ENCODE measurements at regions not wholly inside any gene's neighbourhood (a gene's known extent, or its start where the extent isn't known, plus 50 kb on each side); places are given as distances from the start of the nearest gene placed in this dataset.

DNA sequence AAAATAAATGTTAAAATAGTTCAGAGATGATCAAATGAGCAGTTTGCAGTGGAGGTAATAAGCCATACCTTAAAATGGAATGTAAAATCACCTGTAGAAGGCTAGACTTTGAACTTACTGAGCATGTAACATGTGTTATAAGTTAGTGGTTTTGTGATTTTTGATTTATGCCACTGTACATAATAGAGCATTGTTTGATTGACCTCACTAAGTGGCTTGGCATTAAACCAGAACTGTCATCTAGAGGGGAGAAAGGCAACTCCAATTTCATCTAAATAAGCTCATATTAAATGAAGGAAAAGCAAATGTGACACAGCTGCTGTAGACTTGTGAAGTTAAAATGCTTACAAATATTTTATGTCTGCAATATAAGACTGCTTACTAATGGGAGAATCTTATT lies 387.9 kb downstream of the ZIC1 start:
- H3K9me3 Mint-ChIP-seq, result no peaks in the 10 kb centered on the region
- no peaks in the 10 kb centered on the region for H3K4me1 Mint-ChIP-seq (ENCODE audit: low read depth)
- no peaks in the 10 kb centered on the region for H3K36me3 Mint-ChIP-seq (ENCODE audit: low read depth)
- no peak overlapping the region for H3K4me3 Mint-ChIP-seq (ENCODE audit: low read depth)
- H3K27ac Mint-ChIP-seq, result no peak overlapping the region
- H3K27me3 Mint-ChIP-seq (ENCODE audit: low read depth), result no peaks in the 10 kb centered on the region
- no peak for DNase-seq (ENCODE audit: low spot score)
- intact Hi-C loops (cut with micrococcal nuclease), result no loop called here

- Mint-ChIP-seq H3K36me3 (ENCODE audit: low read depth) (no peaks in the 10 kb centered on the region), H3K9me3 (no peaks in the 10 kb centered on the region), H3K4me3 (ENCODE audit: low read depth) (no peak overlapping the region), H3K27me3 (ENCODE audit: low read depth) (no peaks in the 10 kb centered on the region), H3K4me1 (ENCODE audit: low read depth) (no peaks in the 10 kb centered on the region), H3K27ac (no peak overlapping the region)
- intact Hi-C loops (cut with micrococcal nuclease), result no loop called here
- no peak for DNase-seq (ENCODE audit: low spot score)
These were observed 390.4 kb downstream of the ZIC1 start for GRCh38 chr3:147799601-147800000.

DNA sequence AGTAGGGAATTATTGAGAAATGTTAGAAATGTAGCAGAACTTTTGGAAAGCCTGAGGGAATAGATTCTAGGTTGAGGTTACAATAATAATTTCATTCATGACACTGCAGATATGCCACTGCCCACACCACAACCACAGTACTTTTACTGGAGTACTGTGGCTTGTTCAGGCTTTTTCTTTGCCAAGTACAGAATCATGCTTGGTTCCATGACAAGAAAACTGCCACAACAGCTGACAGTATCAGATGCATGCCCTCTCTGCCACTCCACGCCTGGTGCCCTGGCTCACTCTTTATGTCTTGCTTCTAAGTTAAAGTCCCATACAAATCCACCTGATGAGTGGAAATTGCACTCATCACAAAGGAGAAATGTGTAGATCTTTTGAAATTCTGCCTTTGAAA lies 398.6 kb downstream of the ZIC1 start:
- Mint-ChIP-seq H3K27me3 (ENCODE audit: low read depth) (no peaks in the 10 kb centered on the region), H3K27ac (no peak overlapping the region), H3K4me3 (ENCODE audit: low read depth) (no peak overlapping the region), H3K4me1 (ENCODE audit: low read depth) (no peaks in the 10 kb centered on the region), H3K9me3 (peaks cover 3% of the 10 kb centered on the region), H3K36me3 (ENCODE audit: low read depth) (no peaks in the 10 kb centered on the region)
- intact Hi-C loops (cut with micrococcal nuclease), result no loop called here
- no peak for DNase-seq (ENCODE audit: low spot score)

- DNase-seq (ENCODE audit: low spot score), result no peak
- H3K4me1 Mint-ChIP-seq (ENCODE audit: low read depth), result no peaks in the 10 kb centered on the region
- no peak overlapping the region for H3K4me3 Mint-ChIP-seq (ENCODE audit: low read depth)
- H3K36me3 Mint-ChIP-seq (ENCODE audit: low read depth), result no peaks in the 10 kb centered on the region
- intact Hi-C loops (cut with micrococcal nuclease), result no loop called here
- no peak overlapping the region for H3K27ac Mint-ChIP-seq
- H3K27me3 Mint-ChIP-seq (ENCODE audit: low read depth), result no peaks in the 10 kb centered on the region
- H3K9me3 Mint-ChIP-seq, result peaks cover 3% of the 10 kb centered on the region
These were observed 400.0 kb downstream of the ZIC1 start for GRCh38 chr3:147809206-147809605.

- H3K27ac Mint-ChIP-seq, result no peak overlapping the region
- peaks cover 10% of the 10 kb centered on the region for H3K9me3 Mint-ChIP-seq
- DNase-seq (ENCODE audit: low spot score), result no peak
- H3K36me3 Mint-ChIP-seq (ENCODE audit: low read depth), result no peaks in the 10 kb centered on the region
- H3K27me3 Mint-ChIP-seq (ENCODE audit: low read depth), result no peaks in the 10 kb centered on the region
- intact Hi-C loops (cut with micrococcal nuclease), result no loop called here
- H3K4me3 Mint-ChIP-seq (ENCODE audit: low read depth), result no peak overlapping the region
- H3K4me1 Mint-ChIP-seq (ENCODE audit: low read depth), result no peaks in the 10 kb centered on the region
These were observed 403.2 kb downstream of the ZIC1 start for GRCh38 chr3:147812186-147812911.

DNA sequence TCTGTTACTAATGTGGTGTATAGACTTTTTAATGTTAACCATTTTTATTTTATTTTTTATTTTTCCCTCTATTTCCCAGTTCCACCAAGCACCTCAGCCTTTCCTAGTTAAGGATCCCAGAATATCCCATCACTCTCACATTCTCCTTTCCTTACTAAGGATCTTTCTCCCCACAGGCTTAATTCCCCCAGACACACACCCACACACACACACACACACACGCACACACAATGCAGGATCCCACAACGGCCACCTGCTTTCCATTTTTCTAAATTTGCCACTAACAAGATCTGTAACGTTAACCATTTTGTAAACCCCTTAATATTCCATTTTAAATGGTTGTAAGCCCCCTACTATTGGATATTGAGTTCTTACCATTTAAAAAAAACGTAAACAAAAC lies 404.1 kb downstream of the ZIC1 start:
- Mint-ChIP-seq H3K4me1 (ENCODE audit: low read depth) (no peaks in the 10 kb centered on the region), H3K27ac (no peak overlapping the region), H3K36me3 (ENCODE audit: low read depth) (no peaks in the 10 kb centered on the region), H3K4me3 (ENCODE audit: low read depth) (no peak overlapping the region), H3K27me3 (ENCODE audit: low read depth) (no peaks in the 10 kb centered on the region), H3K9me3 (peaks cover 10% of the 10 kb centered on the region)
- no peak for DNase-seq (ENCODE audit: low spot score)
- intact Hi-C loops (cut with micrococcal nuclease), result no loop called here

DNA sequence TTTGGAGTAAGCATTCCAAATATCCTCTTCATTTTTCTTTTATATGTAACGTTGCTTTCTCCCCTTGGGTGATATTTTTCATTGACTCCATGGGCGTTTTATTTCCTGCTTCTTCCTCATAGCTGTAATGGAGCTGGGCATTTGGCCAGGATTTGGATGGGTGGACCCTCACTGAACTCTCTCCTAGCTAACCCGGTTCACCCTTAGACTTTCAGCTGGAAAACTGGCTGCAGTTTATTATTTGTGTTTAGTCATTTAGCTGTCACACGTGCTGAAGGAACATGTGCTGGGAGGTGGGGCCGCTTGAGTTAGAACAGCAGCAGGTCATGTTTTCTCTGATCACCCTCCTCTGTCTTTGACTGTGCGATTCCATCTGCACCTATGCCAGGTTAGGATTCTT lies 407.6 kb downstream of the ZIC1 start:
- H3K27ac Mint-ChIP-seq, result no peak overlapping the region
- H3K4me3 Mint-ChIP-seq (ENCODE audit: low read depth), result no peak overlapping the region
- H3K27me3 Mint-ChIP-seq (ENCODE audit: low read depth), result no peaks in the 10 kb centered on the region
- H3K9me3 Mint-ChIP-seq, result peaks cover 6% of the 10 kb centered on the region
- intact Hi-C loops (cut with micrococcal nuclease), result no loop called here
- H3K4me1 Mint-ChIP-seq (ENCODE audit: low read depth), result no peaks in the 10 kb centered on the region
- no peak for DNase-seq (ENCODE audit: low spot score)
- no peaks in the 10 kb centered on the region for H3K36me3 Mint-ChIP-seq (ENCODE audit: low read depth)

GRCh38 chr3:147832611-147833010 lies 423.4 kb downstream of the ZIC1 start:
- peaks cover 4% of the 10 kb centered on the region for H3K9me3 Mint-ChIP-seq
- intact Hi-C loops (cut with micrococcal nuclease), result no loop called here
- H3K4me1 Mint-ChIP-seq (ENCODE audit: low read depth), result no peaks in the 10 kb centered on the region
- no peaks in the 10 kb centered on the region for H3K27me3 Mint-ChIP-seq (ENCODE audit: low read depth)
- no peak for DNase-seq (ENCODE audit: low spot score)
- no peak overlapping the region for H3K27ac Mint-ChIP-seq
- no peak overlapping the region for H3K4me3 Mint-ChIP-seq (ENCODE audit: low read depth)
- H3K36me3 Mint-ChIP-seq (ENCODE audit: low read depth), result no peaks in the 10 kb centered on the region

DNA sequence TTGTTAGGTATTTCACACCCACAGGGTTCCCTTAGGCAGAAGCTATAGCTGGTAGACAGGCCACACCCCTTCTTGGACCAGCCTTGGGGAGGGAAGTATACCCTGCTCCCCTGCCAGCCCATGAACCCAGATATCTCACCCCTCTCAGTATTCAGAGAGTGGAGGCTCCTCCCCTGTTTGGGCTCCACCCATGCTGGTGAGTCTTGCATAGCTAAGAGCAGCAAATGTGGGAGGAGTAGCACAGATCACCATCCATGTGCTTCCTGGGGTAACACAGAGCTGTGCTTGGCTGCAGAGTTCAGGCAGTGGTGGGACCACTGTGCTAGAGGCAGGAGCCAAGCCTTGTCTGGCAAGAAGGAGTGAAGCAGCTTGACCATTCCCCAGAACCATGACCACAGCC lies 427.2 kb downstream of the ZIC1 start:
- no peak overlapping the region for H3K4me3 Mint-ChIP-seq (ENCODE audit: low read depth)
- H3K36me3 Mint-ChIP-seq (ENCODE audit: low read depth), result no peaks in the 10 kb centered on the region
- intact Hi-C loops (cut with micrococcal nuclease), result no loop called here
- H3K27ac Mint-ChIP-seq, result no peak overlapping the region
- H3K9me3 Mint-ChIP-seq, result no peaks in the 10 kb centered on the region
- no peak for DNase-seq (ENCODE audit: low spot score)
- no peaks in the 10 kb centered on the region for H3K4me1 Mint-ChIP-seq (ENCODE audit: low read depth)
- no peaks in the 10 kb centered on the region for H3K27me3 Mint-ChIP-seq (ENCODE audit: low read depth)

GRCh38 chr3:147838652-147839051 lies 429.5 kb downstream of the ZIC1 start:
- no peaks in the 10 kb centered on the region for H3K9me3 Mint-ChIP-seq
- H3K27ac Mint-ChIP-seq, result no peak overlapping the region
- H3K4me1 Mint-ChIP-seq (ENCODE audit: low read depth), result no peaks in the 10 kb centered on the region
- DNase-seq (ENCODE audit: low spot score), result no peak
- H3K27me3 Mint-ChIP-seq (ENCODE audit: low read depth), result no peaks in the 10 kb centered on the region
- intact Hi-C loops (cut with micrococcal nuclease), result no loop called here
- no peaks in the 10 kb centered on the region for H3K36me3 Mint-ChIP-seq (ENCODE audit: low read depth)
- no peak overlapping the region for H3K4me3 Mint-ChIP-seq (ENCODE audit: low read depth)

- DNase-seq (ENCODE audit: low spot score), result no peak
- intact Hi-C loops (cut with micrococcal nuclease), result no loop called here
- Mint-ChIP-seq H3K9me3 (no peaks in the 10 kb centered on the region), H3K27me3 (ENCODE audit: low read depth) (no peaks in the 10 kb centered on the region), H3K36me3 (ENCODE audit: low read depth) (no peaks in the 10 kb centered on the region), H3K4me3 (ENCODE audit: low read depth) (no peak overlapping the region), H3K27ac (no peak overlapping the region), H3K4me1 (ENCODE audit: low read depth) (no peaks in the 10 kb centered on the region)
These were observed 434.2 kb downstream of the ZIC1 start for GRCh38 chr3:147843331-147843730.

DNA sequence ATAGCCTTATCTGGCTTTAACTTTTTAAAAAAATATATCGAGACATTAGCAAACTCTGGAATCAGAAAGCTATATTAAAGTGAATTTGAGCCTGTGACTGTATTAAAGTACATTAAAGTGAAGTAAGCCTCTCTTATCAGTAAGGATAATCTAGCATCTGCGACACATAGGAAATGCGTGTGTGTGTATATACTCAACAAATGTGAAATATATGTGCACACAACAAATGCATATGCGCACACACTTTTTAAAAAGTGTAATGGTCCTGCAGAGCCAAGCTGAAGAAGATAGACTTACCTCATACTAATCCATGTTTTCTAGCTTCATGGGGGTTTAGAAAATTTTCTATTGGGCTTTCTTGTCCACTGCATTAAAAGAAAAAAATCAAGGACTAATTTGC lies 437.1 kb downstream of the ZIC1 start:
- intact Hi-C loops (cut with micrococcal nuclease), result no loop called here
- Mint-ChIP-seq H3K27me3 (ENCODE audit: low read depth) (no peaks in the 10 kb centered on the region), H3K9me3 (no peaks in the 10 kb centered on the region), H3K27ac (no peak overlapping the region), H3K36me3 (ENCODE audit: low read depth) (no peaks in the 10 kb centered on the region), H3K4me1 (ENCODE audit: low read depth) (no peaks in the 10 kb centered on the region), H3K4me3 (ENCODE audit: low read depth) (no peak overlapping the region)
- DNase-seq (ENCODE audit: low spot score), result no peak

- intact Hi-C loops (cut with micrococcal nuclease), result no loop called here
- no peak overlapping the region for H3K27ac Mint-ChIP-seq
- H3K4me3 Mint-ChIP-seq (ENCODE audit: low read depth), result no peak overlapping the region
These were observed 437.8 kb downstream of the ZIC1 start for GRCh38 chr3:147846854-147847478.

More at GRCh38 chr3:147846854-147847478, 437.8 kb downstream of the ZIC1 start:
- H3K4me1 Mint-ChIP-seq (ENCODE audit: low read depth), result no peaks in the 10 kb centered on the region
- H3K36me3 Mint-ChIP-seq (ENCODE audit: low read depth), result no peaks in the 10 kb centered on the region
- H3K27me3 Mint-ChIP-seq (ENCODE audit: low read depth), result no peaks in the 10 kb centered on the region
- no peaks in the 10 kb centered on the region for H3K9me3 Mint-ChIP-seq
- DNase-seq (ENCODE audit: low spot score), result no peak

Measured in activated T-helper 2 cell treated with anti-CD3 and anti-CD28 coated beads, Interferon-gamma antibody, Interleukin-2, Interleukin-4, amounts not matched to agents 10 μg/mL and 5 μg/mL and 100 μg/mL, durations not matched to agents 14 hours and 24 hours and 36 hours (primary cell).